K562 (cell line): ENCODE measurements at regions not wholly inside any gene's neighbourhood (a gene's known extent, or its start where the extent isn't known, plus 50 kb on each side); places are given as distances from the start of the nearest gene placed in this dataset.

Source experiments
- ATF3 ChIP-seq, 2 experiments: fragments of 450-650 bp in 1 of 2; sonication (generic) in 1 of 2; formaldehyde crosslinking in 1 of 2; IDR thresholded peaks in 1 of 2; conservative IDR thresholded peaks in 1 of 2; 2 replicates each; pipeline versions ENCODE4 v1.6.1 to v1.8.1; 2016 to 2023; ENCODE audit warnings: mild to moderate bottlenecking in 2 of 2, moderate library complexity in 2 of 2, inconsistent platforms in 1 of 2, missing genetic modification reagents in 1 of 2
- BRF2 ChIP-seq: IDR thresholded peaks from 3 replicates; pipeline ENCODE4 v1.6.1; 2011; ENCODE audit warnings: borderline replicate concordance, mild to moderate bottlenecking; ENCODE audit not compliant: insufficient read length, insufficient read depth
- CGGBP1 ChIP-seq: fragments of 250-450 bp; sonication (Bioruptor Pico); IDR thresholded peaks from 2 replicates; pipeline ENCODE4 v1.9.0; 2021; ENCODE audit warnings: mild to moderate bottlenecking
- DACH1 ChIP-seq: fragments of 450-650 bp; IDR thresholded peaks from 2 replicates; pipeline ENCODE4 v1.6.1; 2018; ENCODE audit not compliant: partially characterized antibody
- ELK3 ChIP-seq: fragments of 450-650 bp; formaldehyde crosslinking; IDR thresholded peaks from 2 replicates; pipeline ENCODE4 v1.4.0; 2020; ENCODE audit warnings: mild to moderate bottlenecking
- GMEB1 ChIP-seq: fragments of 250-450 bp; sonication (Bioruptor Pico); IDR thresholded peaks from 2 replicates; pipeline ENCODE4 v1.4.0; 2020; ENCODE audit warnings: mild to moderate bottlenecking
- LEF1 ChIP-seq: fragments of 450-650 bp; IDR thresholded peaks from 2 replicates; pipeline ENCODE4 v1.6.1; 2016; ENCODE audit warnings: mild to moderate bottlenecking
- MAZ ChIP-seq, 2 experiments: fragments of 450-650 bp in 1 of 2; sonication (generic) in 1 of 2; formaldehyde crosslinking; IDR thresholded peaks in 1 of 2; conservative IDR thresholded peaks in 1 of 2; 2 replicates each; pipeline versions ENCODE4 v1.4.0 to v1.5.0; 2020; ENCODE audit warnings: mild to moderate bottlenecking in 1 of 2, missing genetic modification reagents in 1 of 2
- MITF ChIP-seq: IDR thresholded peaks from 2 replicates; pipeline ENCODE4 v1.6.1; 2014; ENCODE audit warnings: antibody characterized with exemption
- RBM25 ChIP-seq: fragments of 200-400 bp; formaldehyde crosslinking; IDR thresholded peaks from 2 replicates; pipeline ENCODE4 v1.6.1; 2018; ENCODE audit warnings: low read length, low read depth, moderate library complexity; ENCODE audit not compliant: severe bottlenecking
- RERE ChIP-seq: sonication (generic); formaldehyde crosslinking; IDR thresholded peaks from 2 replicates; pipeline ENCODE4 v1.8.0; 2023; ENCODE audit warnings: missing genetic modification reagents, mild to moderate bottlenecking, borderline replicate concordance
- SUPT5H ChIP-seq: fragments of 450-650 bp; IDR thresholded peaks from 2 replicates; pipeline ENCODE4 v1.6.1; 2016
- TEAD1 ChIP-seq, 2 experiments: fragments of 450-650 bp in 1 of 2; sonication (generic) in 1 of 2; formaldehyde crosslinking; IDR thresholded peaks; 2 replicates each; pipeline versions ENCODE4 v1.4.0 to v1.8.0; 2020 to 2022; ENCODE audit warnings: mild to moderate bottlenecking in 2 of 2, missing genetic modification reagents in 1 of 2
- ZFPM2 ChIP-seq: fragments of 250-450 bp; sonication (Bioruptor Pico); IDR thresholded peaks from 2 replicates; pipeline ENCODE4 v1.5.1; 2022; ENCODE audit warnings: mild to moderate bottlenecking
- ZNF3 ChIP-seq: fragments of 250-450 bp; sonication (Bioruptor Pico); IDR thresholded peaks from 2 replicates; pipeline ENCODE4 v1.5.0; 2021; ENCODE audit warnings: mild to moderate bottlenecking, moderate library complexity
- ZNF586 ChIP-seq: fragments of 450-650 bp; formaldehyde crosslinking; conservative IDR thresholded peaks from 2 replicates; pipeline ENCODE4 v1.4.0; 2020; ENCODE audit warnings: mild to moderate bottlenecking, moderate library complexity

GRCh38 chr4:81631958-81632441 is 160.3 kb upstream of the RASGEF1B start (continued):
- no peak for TF ChIP-seq GMEB1
- TF ChIP-seq ZFPM2, result no peak
- TF ChIP-seq ATF3 (IDR thresholded peaks at IDR 0.05), result peak; percentile 61
- TF ChIP-seq ATF3 (CRISPR knock-in tag; conservative IDR thresholded peaks at IDR 0.05), result no peak
- no peak for TF ChIP-seq RERE (CRISPR knock-in tag)
- TF ChIP-seq CGGBP1 (CRISPR knock-in tag), result no peak
- no peak for TF ChIP-seq ELK3 (CRISPR knock-in tag)
- TF ChIP-seq ZNF3 (CRISPR knock-in tag), result no peak
- TF ChIP-seq ZNF586, result no peak
- TF ChIP-seq DACH1, result no peak
- no peak for TF ChIP-seq BRF2
- no peak for TF ChIP-seq TEAD1 (CRISPR knock-in tag; IDR thresholded peaks at IDR 0.05)
- TF ChIP-seq MITF, result no peak
- no peak for TF ChIP-seq RBM25
- TF ChIP-seq MAZ (CRISPR knock-in tag; conservative IDR thresholded peaks at IDR 0.05 in 1 of 2, IDR thresholded peaks at IDR 0.05 in 1 of 2), result no peak
- TF ChIP-seq SUPT5H, result no peak
- TF ChIP-seq LEF1, result no peak
